LNCAP (cell line): ENCODE measurements at regions not wholly inside any gene's neighbourhood (a gene's known extent, or its start where the extent isn't known, plus 50 kb on each side); places are given as distances from the start of the nearest gene placed in this dataset.

Source experiments
- TF ChIP-seq, protein P1 (sequence below): fragments of 450-650 bp; IDR thresholded peaks from 2 replicates; pipeline ENCODE4 v1.5.1; 2017; ENCODE audit warnings: mild to moderate bottlenecking

DNA sequence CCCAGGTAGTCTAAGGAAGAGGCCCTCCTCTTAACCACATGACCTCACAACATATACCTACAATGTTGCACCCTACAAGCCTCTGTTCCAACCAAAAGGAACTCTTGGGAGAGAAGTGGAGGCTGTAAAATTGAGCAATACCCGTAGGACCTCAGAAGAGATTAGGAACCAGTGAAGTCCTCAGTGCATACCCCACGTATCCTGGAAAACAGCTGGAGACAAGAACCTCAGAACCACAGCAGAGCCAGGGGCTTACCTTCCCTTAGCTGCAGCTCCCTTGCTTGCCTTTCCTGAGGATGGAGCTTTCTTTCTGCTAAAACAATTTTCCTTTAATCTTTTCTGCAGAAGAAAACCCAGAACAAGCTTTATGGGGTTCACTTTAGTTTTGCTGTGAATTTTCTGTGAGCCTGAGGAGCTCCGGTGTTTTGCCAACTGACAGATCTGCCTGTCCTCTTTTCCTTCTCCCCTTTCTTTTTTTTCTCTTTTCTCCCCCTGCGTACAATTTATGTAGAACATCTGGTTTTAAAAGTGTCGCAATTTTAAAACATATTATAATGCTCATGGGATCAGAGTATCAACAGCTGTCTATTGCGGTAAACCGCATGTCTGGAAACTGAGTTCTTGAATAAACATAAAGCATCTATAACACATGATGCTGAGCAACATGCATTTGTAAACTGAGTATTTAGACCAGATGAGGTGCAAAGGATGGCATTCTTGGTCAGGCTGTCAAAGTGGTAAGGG lies 226.4 kb upstream of the MAF start:
- TF ChIP-seq, protein P1, sequence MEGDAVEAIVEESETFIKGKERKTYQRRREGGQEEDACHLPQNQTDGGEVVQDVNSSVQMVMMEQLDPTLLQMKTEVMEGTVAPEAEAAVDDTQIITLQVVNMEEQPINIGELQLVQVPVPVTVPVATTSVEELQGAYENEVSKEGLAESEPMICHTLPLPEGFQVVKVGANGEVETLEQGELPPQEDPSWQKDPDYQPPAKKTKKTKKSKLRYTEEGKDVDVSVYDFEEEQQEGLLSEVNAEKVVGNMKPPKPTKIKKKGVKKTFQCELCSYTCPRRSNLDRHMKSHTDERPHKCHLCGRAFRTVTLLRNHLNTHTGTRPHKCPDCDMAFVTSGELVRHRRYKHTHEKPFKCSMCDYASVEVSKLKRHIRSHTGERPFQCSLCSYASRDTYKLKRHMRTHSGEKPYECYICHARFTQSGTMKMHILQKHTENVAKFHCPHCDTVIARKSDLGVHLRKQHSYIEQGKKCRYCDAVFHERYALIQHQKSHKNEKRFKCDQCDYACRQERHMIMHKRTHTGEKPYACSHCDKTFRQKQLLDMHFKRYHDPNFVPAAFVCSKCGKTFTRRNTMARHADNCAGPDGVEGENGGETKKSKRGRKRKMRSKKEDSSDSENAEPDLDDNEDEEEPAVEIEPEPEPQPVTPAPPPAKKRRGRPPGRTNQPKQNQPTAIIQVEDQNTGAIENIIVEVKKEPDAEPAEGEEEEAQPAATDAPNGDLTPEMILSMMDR = no peak

DNA sequence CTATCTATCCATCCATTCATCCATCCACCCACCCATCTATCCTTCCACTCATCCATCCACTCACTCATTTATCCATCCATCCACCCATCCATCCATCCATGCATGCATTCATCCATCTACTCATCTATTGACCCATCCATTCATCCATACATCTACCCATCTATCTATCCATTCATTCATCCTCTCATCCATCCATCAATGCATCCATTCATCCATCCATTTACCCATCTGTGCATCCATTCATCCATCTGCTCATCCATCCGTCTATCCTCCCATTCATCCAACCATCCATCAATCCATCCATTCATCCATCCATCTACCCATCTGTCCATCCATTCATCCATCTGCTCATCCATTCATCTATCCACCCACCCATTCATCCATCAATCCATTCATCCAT lies 224.5 kb upstream of the MAF start:
- TF ChIP-seq, protein P1 = no peak

DNA sequence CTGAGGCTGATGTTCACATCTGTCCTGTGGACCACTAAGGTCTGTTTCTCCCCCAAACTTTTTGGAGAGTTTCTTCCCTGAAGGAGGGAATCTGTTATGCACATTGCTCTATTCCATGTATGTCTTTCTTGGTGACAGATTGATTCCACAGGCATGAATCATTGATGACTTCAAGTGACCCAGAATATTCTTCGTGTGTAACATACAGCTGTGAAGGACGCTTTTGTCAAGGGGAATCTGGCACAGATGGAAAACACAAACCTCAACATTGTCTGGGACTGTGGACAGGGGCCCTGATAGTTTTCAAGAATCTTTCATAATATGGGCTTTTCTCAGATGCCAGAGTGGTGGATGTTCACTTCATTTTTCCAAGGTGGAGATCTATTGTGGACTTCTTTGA lies 223.1 kb upstream of the MAF start:
- TF ChIP-seq, protein P1 = no peak

DNA sequence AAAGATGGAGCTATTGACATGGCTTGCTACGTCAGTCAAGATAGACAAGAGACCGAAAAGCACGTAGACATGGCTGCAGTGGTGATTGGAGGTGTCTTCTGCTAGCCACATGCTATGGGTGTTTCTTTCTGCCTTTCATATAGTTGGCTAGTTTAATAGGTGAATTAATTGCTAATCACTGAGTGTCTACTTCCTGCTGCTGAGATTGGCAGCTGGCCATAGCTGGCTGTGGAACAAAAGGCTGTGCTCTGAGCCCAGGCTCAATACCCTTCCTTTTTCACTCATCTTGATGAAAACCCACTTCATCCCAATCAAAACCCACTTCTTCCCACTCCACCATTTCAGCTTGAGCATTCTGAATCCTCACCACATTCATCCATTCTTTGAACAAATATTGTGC lies 221.4 kb upstream of the MAF start:
- TF ChIP-seq, protein P1 = no peak

DNA sequence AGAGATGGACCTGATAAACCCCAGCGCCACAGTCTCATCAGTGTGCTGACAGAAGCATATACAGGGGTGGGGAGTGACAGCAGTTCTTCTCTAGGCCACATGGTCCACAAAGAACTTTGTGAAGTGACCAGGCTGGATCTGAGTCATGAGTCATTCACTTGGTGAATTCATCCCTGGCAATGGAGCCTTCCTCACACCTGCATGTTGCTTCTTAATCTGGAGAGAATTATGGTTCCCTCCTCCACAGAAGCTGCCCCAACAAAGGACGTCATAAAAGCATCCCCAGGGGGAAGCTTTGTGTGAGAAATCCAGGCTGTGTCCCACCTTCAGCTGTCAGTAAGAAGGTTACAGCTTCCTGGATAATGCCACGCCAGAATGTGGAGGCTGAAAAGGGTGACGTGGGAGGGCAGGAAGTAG lies 215.6 kb upstream of the MAF start:
- TF ChIP-seq, protein P1 = no peak

DNA sequence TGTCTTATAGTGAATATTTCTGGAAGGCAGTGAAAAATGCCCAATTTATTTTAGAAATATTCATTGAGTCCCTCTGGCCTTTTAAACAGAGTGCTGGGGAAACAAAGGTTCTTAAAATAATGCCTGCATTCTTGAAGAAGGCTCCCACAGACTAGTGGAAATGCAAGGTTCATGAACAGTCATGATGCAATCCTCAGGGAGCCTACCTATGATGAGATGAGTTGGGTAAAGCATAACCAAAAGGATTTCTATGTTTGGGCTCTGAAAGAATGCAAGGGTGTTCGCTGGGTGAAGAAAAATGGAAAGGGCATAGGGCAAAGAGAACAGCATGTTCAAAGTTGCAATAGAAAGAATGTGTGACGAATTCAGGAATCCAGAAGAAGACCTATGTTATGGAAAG lies 214.5 kb upstream of the MAF start:
- TF ChIP-seq, protein P1 = no peak

DNA sequence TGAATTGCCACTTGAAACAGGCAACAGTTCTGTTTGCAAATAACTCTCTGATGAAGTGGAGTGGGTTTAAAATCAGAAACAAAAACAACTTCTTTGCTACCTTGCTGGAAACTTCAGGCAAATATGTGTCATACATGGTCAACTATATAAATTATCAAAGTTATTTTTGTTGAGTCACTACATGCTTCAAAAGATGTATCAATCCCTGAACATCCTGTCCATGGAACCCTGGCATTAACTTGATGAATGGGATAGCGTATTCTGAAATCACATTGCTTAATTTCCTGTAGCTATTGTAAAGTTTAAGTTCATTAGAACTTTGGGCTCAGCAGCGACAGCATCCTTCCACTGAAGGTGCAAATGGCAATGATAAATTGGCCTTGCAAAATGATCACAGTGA lies 213.6 kb upstream of the MAF start:
- TF ChIP-seq, protein P1 = no peak

DNA sequence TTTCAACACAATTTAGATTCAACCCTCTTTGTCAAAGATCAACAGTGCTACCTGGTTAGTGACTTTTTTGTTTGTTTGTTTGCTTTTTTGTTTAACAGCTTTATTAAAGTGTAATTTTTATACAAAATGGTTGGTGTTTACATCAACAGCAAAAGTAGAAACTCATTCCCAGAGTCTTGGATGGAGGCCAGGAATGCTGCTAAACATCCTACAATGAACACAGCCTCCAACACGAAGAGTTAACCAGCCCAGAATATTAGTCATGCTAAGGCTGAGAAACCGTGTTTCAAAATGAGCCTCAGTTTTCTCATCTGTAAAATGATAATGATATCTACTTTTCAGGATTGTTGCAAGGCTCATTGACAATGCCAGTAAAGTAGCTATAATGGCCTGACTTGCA lies 211.0 kb upstream of the MAF start:
- TF ChIP-seq, protein P1 = no peak
